Activated CD4-positive, alpha-beta T cell treated with anti-CD3 and anti-CD28 coated beads, Interleukin-2, amount 50 U/mL, for 24 hours (primary cell): ENCODE measurements at regions not wholly inside any gene's neighbourhood (a gene's known extent, or its start where the extent isn't known, plus 50 kb on each side); places are given as distances from the start of the nearest gene placed in this dataset.

Experiments
- DNase-seq, 2 donors: peaks; one replicate each; pipeline ENCODE4 v3.0.0-alpha.2; 2020; ENCODE audit warnings: low read depth in 1 of 2, low spot score in 1 of 2

DNA sequence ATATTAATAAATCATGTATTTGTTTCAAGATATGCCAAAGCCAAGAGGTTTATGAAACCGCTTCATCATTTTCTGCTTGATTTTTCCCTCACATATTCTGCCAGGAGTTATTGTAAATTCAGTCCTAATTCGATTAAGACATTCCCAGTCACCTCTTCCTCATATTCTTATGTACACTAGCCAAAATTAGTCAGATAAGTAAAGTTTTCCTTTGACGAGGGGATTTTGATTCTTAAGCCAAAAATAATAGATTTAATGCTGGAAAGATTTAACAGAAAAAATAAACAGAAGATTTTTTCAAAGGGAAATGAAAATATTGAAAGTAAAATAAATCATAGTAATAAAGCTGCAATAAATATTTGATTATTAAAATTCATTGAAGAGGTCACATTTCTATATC, 51.0 kb upstream of the VEGFC start:
- no peak for DNase-seq

DNA sequence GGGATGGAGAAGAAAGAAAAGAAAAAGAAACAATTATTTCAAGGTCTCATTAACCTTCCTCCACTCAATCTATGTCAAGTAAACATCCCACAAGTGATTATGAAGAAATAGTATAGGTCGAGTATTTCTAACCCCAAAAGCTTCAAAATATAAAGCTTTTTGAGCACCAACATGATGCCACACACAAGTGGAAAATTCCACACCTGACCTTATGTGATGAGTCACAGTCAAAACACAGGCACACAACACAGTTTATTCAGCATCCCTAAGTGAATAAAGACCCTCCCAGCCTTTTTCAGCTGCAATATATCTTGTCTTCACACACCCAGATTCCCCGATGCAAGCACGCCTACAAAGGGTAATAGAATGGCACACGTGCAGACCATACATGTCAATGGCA, 51.7 kb upstream of the VEGFC start:
- no peak for DNase-seq

DNA sequence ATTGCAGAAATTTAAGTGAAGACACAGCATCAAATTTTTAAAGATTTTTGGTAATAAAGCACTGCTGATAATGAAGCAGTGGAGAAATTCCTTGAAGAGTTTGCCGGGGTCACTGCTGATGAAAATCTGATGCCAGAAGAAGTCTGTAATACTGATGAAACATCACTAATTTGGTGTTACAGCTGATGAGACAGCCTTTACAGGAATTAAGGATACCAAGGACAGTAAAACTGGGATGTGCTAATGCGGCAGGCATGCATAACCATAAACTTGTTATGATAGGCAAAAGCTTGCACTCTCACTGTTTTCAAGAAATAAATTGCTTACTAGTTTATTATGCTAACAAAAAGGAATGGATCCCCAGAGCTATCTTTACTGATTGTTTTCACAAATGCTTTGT, 52.9 kb upstream of the VEGFC start:
- DNase-seq: no peak

DNA sequence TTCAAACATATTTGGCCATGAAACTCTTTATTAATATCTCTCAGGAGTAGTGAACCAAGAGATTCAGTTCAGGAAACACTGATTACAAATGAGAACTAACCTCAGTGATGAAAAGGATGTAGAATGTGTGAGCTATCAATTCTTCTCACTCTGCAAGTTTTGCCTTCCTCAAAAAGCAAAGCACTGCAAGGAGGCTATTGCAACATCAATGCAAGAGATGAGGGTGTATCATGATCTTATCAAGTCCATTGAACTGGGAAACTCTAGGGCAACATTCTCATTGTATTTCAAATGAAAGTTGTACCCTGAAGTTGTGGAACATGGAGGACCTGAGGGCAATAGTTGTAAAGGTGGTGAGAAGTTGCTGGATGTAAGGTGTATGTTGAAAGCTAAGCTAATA, 56.4 kb upstream of the VEGFC start:
- DNase-seq: no peak

DNA sequence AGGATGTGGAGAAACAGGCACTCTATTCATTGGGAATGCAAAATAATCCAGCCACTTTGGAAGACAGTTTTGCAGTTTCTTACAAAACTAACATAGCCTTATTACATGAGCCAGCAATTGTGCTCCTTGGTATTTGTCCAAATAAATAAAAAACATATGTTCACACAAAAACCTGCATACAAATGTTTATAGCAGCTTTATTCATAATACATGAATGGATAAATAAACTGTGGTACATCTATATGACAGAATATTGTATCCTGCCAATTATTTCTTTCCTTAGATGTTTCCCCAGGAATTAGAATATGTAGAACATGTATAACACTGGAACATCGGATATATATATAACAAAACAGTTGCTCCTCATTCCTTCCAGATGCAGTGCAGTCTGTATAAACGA, 57.7 kb upstream of the VEGFC start:
- DNase-seq: no peak

DNA sequence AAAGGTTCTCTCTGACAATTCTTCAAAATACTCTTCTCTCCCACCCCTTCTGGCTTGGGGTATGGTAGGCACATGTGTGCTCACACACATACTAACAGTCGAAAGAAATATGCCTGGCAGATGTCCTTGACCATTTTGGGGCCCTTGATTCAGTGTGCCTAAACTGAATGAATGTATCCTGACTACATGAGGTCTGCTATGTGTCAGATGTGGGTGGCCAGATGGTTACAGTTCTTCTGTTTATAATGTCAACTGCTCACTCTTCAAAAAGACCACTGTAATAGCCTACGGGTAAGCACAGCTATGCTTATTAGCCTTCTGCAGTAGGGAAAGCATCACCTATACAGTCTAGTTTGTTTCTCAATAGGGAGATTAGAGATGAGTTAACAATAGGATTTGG, 63.7 kb upstream of the VEGFC start:
- no peak for DNase-seq

DNA sequence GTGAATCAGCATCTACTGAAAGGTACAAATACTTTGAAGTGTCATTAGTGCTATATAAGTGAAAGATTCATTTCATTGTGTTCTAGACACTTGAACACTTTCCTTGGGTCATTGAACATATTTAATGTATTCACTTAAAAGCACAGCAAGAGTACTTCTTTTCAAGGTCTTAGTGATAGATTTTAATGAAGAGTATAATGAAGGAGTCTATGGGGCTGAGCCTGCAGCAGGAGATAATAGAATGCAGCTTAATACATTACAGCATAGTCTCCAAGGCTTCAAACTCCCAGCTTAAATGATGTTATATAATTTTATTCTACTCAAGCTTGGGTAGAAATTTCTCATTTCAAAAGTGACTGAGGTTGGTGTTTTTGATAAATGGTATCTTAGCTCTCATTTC, 66.1 kb upstream of the VEGFC start:
- DNase-seq: no peak

DNA sequence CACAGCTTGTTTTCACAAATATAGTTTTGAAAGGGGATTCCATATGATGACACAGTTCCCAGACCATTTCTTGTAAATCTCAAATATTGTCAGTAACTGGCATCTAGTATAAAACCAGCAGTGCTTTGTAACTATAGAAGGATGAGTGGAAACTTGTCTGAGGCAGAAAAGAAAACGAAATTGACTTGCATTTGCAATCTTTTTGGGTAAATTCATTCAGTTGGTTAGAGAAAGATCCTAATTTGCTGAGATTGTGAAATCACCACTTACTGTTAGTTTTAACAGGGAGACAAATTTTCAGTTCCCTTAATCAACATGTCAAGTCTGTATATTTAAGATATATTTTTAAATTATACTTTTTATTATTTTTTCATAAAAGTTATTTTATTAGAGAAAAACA, 71.5 kb upstream of the VEGFC start:
- no peak for DNase-seq

DNA sequence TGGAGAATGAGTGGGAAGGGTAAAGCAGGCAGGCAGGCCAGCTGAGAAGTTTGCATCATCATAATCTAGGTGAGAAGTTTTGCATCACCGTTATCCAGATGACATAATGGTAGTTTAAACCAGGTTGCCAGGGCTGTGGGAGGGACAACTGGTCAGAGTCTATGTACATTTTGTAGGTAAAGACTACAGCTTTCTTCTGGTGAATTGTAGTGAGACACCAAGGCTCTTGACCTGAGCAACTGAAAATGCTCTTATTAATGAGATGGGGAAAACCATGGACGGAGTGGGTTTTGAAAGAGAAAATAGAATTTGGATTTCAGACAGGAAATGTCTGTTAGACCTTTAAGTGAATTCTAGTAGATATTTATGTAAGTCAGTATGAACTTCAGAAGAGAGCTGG, 76.0 kb upstream of the VEGFC start:
- DNase-seq: no peak

DNA sequence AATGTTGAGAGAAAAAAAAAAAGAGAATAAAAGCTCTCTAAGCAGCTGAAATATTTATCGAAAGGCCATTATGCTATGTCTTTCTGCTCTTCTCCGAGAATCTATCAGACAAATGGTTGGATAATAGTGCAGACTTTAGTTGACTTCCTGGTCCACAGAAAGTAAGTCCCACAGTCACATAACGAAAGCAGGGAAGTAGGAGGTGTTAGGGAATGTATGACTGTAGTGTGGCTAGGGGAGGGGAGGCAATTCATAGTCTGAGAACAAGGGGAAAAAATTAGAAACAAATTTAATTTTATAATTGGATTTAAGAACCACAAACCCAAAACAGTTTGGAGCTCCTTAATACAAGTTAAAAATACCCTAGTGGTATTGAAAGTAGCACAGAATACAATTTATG, 79.7 kb upstream of the VEGFC start:
- no peak for DNase-seq

DNA sequence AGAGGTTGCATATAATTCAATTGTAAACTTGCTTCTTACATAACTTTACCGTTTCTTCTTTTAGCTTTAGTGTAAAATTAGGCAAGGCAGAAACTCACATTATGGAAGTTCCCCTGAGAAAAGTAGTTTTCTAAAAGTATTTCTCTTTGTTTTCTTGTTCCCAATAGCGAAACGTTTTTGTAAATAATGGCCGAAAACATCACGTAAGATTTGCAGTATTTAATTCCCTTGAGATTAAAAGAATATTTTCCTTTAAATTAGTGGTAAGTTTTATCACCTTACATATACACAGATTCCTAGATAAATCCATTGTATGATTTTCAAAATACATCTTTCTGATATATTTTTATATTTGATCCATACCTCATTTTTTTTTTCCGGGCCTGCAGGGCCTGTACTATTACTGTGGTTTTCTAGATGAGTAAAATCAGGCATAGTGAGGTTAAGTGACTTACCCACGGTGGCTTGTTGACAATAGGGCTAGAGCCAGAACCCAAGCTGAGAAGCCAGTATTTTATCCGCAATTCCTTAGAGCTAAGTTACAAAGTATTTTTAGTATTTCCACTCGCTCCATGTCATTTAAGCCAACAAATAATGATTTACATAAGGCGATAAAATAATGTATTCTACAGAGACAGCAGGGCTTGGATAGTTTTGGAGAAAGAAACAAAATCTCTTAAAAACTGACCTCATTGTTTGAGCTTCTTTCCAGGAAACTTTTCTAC, 82.2 kb upstream of the VEGFC start:
- no peak for DNase-seq

DNA sequence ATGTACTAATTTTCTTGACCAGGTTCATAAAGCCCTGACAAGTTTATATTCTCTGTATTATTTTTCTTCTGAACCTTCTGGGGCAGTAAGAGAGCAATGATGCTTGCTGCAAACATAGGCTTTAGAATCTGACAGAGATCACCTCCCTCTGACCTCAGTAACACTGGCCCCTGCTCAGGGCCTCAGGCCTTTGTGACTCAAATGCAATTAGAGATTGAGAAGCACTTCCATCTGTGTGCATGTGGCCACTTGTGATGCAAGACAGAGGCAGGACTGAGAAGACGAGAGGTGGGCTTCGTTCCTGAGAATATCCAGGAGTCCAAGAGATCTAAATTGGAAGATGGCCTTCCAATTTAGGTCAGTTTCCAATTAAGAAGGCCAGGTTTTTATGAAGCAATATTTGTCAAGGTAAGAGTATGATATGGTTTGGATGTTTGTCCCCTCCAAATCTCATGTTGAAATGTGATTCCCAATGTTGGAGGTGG, 82.8 kb upstream of the VEGFC start:
- DNase-seq: no peak

DNA sequence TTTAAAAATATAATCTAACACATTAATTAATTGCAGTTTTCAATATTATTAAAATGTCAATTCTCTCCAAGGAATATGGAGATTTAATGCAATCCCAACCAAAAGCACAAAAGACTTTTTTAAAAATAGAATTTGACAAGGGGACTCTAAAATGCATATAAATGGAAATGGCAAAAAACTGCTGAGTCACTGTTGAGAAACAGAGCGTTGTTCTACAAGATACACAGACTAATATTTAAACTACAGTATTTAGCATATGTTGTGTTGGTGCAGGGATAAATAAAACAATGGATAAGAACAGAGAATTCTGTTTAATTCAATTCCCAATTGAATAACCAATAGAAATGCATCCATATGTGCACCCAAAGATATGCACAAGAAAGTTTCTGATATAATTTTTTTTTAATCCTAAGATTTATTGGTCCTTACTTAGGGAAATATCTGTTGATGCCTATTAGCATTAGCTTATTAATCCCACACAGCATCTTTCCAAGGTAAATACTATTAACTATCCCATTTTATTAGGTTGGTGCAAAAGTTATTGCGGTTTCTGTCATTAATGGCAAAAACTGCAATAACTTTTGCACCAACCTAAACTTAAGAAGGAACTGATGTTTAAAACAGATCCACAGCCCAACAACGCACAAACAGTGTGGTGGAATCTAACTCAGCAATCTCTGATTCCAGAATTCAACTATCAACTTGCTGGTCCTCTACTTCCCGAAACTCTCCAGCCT, 86.8 kb upstream of the VEGFC start:
- DNase-seq: no peak

DNA sequence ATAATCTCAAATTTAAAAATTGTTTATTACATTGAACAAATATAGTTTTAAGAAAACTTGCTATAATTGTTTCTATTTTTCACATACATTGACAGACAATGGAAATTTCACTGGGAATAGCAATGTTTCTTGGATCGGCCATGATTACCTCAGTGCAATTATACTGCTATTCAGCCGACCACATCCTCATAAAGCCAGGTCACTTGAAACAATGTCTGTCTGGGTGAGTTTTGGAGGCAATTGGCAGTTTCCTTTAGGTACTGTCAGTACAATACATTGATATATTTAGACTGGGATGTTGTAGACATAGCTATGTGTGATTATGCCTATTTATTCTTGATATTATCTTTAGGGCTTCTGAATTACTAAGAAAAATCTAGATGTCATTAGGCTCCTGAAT, 89.5 kb upstream of the VEGFC start:
- DNase-seq: no peak

DNA sequence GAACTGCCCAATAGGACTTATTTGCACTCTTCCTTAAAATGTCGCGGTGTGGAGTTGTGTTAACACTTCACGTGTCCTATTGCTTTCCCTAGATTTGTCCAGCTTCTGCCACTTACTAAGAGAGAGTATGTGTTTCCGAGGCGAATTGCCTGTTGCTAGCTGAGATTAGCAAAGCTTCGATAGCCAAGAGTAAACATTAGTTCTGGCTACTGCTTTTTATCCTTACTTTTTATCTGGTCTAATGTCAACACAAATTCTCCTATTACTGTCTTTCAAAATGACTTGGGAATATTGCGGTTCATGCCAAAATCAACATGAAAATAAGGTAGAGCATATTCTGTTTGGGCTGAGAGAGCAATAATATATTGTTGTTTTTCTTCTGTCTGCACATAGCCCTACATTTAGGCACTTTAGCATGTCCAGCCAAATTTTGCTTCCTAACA, 90.4 kb upstream of the VEGFC start:
- DNase-seq: no peak

DNA sequence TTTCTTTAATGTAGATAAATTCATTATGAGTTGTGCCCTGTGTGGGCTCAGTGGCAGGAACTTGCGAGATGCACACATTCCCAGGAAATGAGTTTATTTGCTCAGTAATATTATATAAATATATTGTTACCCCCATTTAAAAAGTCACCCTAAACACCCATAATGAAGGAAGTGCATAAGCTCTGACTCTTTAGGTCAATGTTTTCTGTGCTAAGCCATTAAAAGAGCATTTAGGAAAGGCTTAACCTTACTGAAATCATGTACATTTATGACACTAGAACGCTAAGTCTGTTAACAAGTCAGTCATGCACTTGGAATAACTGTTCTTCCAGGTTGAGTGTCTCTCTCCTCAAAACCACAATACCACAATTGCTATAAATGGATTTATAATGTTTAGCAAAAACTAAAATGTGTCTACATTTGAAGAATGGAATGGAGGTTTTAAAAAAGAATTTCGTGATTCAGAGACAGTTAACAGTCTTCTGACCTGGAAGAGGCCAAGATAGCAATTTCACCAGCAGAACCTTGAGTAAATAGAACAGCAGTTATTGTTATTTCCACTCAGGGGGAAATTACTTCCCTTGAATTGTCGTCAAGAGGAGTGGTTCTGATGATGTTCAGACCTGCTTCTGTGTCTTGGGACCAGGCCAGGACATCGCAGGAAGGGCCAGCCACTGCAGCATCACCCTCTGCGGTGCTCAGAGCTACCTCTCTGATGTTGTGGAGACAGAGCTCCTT, 91.1 kb upstream of the VEGFC start:
- DNase-seq: no peak

DNA sequence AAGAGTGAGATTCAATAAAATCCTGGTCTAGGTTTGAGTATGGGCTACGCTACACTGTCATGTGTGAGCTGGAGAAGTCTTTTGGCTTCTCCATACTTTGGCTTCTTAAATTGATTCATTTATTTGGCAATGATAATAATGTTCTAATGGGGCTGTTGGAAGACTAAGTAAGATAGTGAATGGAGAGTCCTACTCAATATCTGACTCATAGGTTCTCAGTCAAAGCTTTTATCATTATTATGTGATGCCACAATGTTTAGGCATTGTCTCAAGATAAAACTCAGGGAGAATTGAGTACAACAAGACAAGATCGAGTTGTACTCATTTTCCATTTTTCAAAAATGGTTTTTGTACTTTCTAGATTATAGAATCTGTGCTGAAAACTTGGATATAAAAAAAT, 92.5 kb upstream of the VEGFC start:
- no peak for DNase-seq

DNA sequence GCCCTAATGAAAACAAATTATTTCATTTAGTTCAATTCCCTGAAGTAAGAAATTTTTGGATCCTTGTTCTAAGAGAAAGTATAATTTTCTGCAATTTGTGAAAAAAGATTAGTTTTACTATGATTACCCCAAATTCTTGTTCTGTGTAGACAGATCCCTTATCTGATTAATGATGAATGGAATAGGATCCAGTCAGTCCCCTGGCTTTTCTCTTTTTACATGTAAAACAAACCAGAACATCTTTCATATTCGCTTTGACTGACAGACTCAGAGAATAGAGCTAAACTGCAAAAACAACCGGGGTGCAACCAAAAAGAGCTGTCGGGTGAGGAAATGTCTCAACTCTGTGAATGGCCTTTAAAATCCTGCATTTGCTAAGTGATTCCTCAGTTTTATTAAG, 93.4 kb upstream of the VEGFC start:
- DNase-seq: no peak

DNA sequence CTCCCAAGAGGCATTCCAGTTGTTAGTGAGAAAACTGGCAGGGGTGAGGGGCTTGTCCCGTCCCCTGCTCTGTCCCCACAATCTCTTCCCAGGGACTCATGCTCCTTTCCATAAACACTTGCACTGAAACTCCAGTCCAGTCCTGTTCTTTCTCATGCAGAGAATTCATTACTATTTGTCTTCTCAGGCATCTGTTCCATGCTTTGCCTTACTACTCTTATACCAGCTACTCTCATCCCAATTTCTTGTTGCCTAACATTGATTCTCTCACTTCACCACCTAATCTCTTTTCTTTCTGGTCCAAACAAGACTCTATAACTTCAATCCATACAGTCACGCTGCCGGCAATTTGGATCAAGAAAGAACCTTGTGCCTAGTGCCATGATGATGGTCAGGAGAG, 97.1 kb upstream of the VEGFC start:
- DNase-seq: no peak

DNA sequence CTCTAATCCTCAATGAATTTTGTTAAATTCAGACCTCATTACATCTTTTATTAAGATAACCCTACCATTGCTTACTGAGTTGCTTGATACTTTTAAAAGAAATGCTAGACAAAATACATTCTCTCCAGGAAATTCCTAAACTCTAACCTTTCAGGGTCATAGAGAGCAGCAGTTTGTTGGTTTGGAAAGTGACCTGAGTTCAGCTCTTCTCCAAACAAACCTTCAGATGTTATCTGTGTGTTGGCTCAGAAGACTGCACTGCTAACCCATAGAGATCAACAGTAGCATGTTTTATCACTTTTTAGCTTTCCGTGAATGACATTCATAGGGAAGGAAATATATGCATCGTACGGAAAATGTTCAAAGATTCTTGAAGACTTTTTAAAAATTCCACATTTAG, 101.8 kb upstream of the VEGFC start:
- no peak for DNase-seq

DNA sequence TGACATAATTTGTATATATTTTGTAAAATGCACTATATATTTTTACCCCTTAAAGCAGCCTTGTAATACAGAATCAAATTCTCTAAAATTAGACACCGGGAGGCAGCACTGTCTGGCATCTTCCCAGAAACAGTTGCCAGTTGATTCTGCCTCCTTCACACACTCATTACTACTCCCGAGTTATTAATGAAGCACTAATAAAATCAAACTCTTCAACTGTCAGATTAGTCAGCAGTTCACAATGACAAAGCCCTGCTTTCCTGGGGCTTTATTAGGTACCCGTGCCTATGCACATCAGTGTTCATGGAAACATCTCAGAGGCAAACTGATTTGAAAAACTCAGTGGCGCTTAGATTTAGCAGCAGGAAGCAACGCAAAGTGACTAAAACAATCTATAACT, 103.5 kb upstream of the VEGFC start:
- no peak for DNase-seq

DNA sequence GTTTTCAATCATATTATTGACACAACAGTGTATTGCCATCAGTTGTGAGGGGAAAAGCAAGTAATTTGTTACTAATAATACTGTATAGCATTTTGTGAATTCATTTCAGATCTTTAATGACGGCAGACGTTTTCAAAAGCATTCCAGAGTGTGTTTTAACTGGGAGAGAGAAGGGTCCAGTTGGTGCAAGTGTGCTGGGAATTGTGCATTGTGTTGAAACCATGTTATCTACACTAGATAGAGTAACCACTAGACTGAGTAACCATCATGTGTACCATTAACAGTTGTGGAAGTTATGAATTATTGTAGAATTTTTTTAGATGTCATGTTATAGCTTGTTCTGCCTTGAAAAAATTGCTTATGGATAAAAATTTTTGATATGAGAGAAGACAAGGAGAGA, 104.5 kb upstream of the VEGFC start:
- no peak for DNase-seq
